ENCODE measurements at regions not wholly inside any gene's neighbourhood (a gene's known extent, or its start where the extent isn't known, plus 50 kb on each side); places are given as distances from the start of the nearest gene placed in this dataset.
A peak's percentile ranks its signal among the peaks of the same experiment; 100 is the strongest.
"Not testable (repeated sequence)": the region's sequence is repeated elsewhere in the genome, so short reads cannot be mapped to it uniquely, and the experiment has no call there.

GRCh38 chr1:144516172-144516571 lies 54.7 kb upstream of the NBPF15 start:
- intact Hi-C loops (cut with DNase I); DNase-seq; ATAC-seq: not testable (repeated sequence)

- DNase-seq; intact Hi-C loops (cut with DNase I); ATAC-seq: not testable (repeated sequence)
These were observed 55.4 kb upstream of the NBPF15 start for GRCh38 chr1:144516906-144517305.

GRCh38 chr1:144518439-144518838 lies 57.0 kb upstream of the NBPF15 start:
- ATAC-seq; DNase-seq; intact Hi-C loops (cut with DNase I): not testable (repeated sequence)

GRCh38 chr1:144519528-144520189 lies 58.2 kb upstream of the NBPF15 start:
- DNase-seq; ATAC-seq; intact Hi-C loops (cut with DNase I): not testable (repeated sequence)

GRCh38 chr1:144523661-144524407 lies 62.4 kb upstream of the NBPF15 start:
- DNase-seq; intact Hi-C loops (cut with DNase I): not testable (repeated sequence)
- ATAC-seq: peak; percentile 44 to 96

GRCh38 chr1:144532156-144532607 lies 60.5 kb upstream of the PPIAL4F start:
- ATAC-seq: peak; percentile 27 to 33
- DNase-seq; intact Hi-C loops (cut with DNase I): not testable (repeated sequence)

GRCh38 chr1:144533480-144533879 lies 59.2 kb upstream of the PPIAL4F start:
- ATAC-seq; intact Hi-C loops (cut with DNase I); DNase-seq: not testable (repeated sequence)

- ATAC-seq: peak in 1 of 2 donors; percentile 3
- intact Hi-C loops (cut with DNase I); DNase-seq: not testable (repeated sequence)
These were observed 58.4 kb upstream of the PPIAL4F start for GRCh38 chr1:144534286-144534685.

- intact Hi-C loops (cut with DNase I): not testable (repeated sequence)
These were observed 56.0 kb upstream of the PPIAL4F start for GRCh38 chr1:144536677-144537076.

GRCh38 chr1:144537234-144537633 lies 55.5 kb upstream of the PPIAL4F start:
- intact Hi-C loops (cut with DNase I); DNase-seq; ATAC-seq: not testable (repeated sequence)

More at GRCh38 chr1:144536677-144537076, 56.0 kb upstream of the PPIAL4F start:
- not testable (repeated sequence) for ATAC-seq, DNase-seq

- intact Hi-C loops (cut with DNase I); ATAC-seq: not testable (repeated sequence)
These were observed 54.0 kb upstream of the PPIAL4F start for GRCh38 chr1:144538736-144539135.

GRCh38 chr1:144539191-144539960 lies 53.3 kb upstream of the PPIAL4F start:
- intact Hi-C loops (cut with DNase I); DNase-seq; ATAC-seq: not testable (repeated sequence)

More at GRCh38 chr1:144538736-144539135, 54.0 kb upstream of the PPIAL4F start:
- DNase-seq: not testable (repeated sequence)

All from left cardiac atrium (tissue), 4 donors.